GM12874 (cell line): ENCODE measurements at regions not wholly inside any gene's neighbourhood (a gene's known extent, or its start where the extent isn't known, plus 50 kb on each side); places are given as distances from the start of the nearest gene placed in this dataset.

Experiments
- TF ChIP-seq, protein P1 (sequence below): IDR thresholded peaks from 2 replicates; pipeline ENCODE4 v1.5.1; 2011; ENCODE audit warnings: low read depth, mild to moderate bottlenecking, control low read depth, low read length, moderate library complexity; ENCODE audit not compliant: insufficient read depth

DNA sequence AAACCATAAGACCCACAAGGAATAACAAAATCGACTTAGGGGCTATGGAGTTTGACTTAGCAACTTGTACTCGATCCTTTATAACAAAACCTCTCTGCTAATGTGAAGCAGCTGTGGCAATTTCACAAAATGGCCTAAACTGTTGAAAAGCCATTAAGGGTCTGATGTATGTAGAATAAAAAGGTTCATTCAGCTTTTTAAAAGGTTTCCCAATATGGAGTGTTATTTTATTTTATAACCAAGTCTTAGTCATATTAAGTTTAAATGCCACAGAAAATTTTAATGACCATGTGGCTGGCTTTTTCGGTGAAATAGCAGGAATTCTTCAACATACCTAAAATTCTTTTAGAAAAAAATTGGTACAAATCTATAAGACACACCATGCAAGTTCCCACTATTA, 291.8 kb upstream of the HAND2 start:
- TF ChIP-seq, protein P1, sequence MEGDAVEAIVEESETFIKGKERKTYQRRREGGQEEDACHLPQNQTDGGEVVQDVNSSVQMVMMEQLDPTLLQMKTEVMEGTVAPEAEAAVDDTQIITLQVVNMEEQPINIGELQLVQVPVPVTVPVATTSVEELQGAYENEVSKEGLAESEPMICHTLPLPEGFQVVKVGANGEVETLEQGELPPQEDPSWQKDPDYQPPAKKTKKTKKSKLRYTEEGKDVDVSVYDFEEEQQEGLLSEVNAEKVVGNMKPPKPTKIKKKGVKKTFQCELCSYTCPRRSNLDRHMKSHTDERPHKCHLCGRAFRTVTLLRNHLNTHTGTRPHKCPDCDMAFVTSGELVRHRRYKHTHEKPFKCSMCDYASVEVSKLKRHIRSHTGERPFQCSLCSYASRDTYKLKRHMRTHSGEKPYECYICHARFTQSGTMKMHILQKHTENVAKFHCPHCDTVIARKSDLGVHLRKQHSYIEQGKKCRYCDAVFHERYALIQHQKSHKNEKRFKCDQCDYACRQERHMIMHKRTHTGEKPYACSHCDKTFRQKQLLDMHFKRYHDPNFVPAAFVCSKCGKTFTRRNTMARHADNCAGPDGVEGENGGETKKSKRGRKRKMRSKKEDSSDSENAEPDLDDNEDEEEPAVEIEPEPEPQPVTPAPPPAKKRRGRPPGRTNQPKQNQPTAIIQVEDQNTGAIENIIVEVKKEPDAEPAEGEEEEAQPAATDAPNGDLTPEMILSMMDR: no peak

DNA sequence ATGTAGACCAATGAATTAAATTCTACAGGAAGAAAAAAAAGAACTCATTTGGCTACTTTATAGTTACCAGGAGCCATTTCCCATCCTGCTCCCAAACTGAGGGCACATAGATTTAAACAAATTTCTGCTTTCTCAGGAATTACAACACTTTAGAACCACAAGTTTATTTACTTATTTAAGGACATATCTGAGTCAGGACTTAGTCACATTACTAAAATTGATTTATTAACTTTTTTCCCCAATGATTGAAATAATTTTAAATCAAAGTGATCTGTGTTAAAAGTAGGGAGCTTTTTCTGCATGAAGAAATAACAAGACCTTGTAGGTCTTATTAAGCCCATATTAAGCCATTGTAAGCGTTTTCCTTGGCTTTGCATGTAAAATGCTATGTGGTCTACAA, 291.0 kb upstream of the HAND2 start:
- TF ChIP-seq, protein P1: no peak

GRCh38 chr4:173807347-173807746, 277.3 kb upstream of the HAND2 start:
- TF ChIP-seq, protein P1: no peak

GRCh38 chr4:173805884-173806283, 275.9 kb upstream of the HAND2 start:
- TF ChIP-seq, protein P1: no peak

GRCh38 chr4:173802662-173803022, 272.6 kb upstream of the HAND2 start:
- TF ChIP-seq, protein P1: no peak

DNA sequence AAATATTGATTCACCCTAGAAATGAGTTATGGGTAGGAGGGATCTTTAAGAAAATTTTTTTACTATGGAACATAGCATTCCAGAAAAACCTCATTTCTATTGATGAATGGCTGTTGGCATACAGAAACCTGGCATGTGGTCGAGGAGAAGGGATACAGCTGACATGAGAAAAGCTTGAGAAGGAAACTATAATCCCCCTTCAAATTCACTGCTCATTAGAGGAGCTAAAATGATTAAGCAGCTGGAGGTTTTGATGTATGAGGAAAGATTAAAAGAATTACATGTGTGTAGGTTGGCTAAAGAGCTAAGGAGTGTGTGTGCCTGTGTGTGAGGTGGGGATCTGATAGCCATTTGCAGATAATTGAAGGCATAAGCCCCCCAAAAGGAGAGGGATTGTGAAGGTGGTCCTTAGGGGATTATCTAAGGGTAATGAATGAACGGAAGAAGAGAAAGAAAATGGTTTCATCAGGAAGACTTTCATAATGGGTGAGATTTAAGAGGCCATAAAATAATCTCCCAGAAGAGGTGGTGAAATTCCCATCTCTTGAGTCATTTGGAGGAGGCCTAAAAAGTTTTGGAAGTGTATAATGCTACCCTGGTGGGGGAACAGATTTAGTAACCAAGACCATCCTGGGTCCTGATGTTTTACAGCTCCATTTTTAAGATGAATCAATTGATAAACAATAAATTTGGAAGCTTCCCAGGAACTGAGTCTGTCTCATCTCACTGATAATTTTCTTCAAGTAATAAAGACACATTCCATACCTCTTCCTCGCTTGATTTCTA, 272.0 kb upstream of the HAND2 start:
- TF ChIP-seq, protein P1: no peak

DNA sequence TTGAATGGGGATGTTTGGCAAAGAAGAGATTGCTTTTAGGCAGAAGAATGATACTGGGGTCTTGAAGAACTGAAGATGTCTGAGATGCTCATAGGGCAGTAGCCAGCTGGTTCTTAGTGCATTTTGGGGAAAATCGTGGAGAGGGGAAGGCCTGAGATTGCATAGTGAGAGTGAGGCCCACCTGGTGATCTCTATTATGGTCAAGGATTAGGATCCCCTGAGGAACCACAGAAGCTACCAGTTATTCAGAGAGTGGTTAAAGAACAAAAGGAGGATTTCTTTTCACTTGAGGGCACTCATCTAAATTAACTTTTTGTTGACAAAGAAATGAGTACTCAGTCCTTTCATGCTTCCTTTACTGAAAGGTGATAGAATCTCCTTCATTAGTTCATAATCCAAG, 271.3 kb upstream of the HAND2 start:
- TF ChIP-seq, protein P1: no peak
